Mesothelial cell of epicardium (in vitro differentiated cells): ENCODE measurements at regions not wholly inside any gene's neighbourhood (a gene's known extent, or its start where the extent isn't known, plus 50 kb on each side); places are given as distances from the start of the nearest gene placed in this dataset.

Source experiments
- DNase-seq, 2 experiments: peaks; one replicate each; pipeline ENCODE4 v3.0.0; 2021; ENCODE audit warnings: low spot score in 2 of 2; ENCODE audit not compliant: unreplicated experiment in 2 of 2
- H3K27ac Mint-ChIP-seq: 2 replicates; pipeline ENCODE4 v1.8.0; 2021; ENCODE audit warnings: mixed read lengths
- H3K27me3 Mint-ChIP-seq: 2 replicates; pipeline ENCODE4 v1.8.0; 2021; ENCODE audit warnings: low read depth, mixed read lengths
- H3K36me3 Mint-ChIP-seq: 2 replicates; pipeline ENCODE4 v1.8.0; 2021; ENCODE audit warnings: mixed read lengths
- H3K4me1 Mint-ChIP-seq: 2 replicates; pipeline ENCODE4 v1.8.0; 2021; ENCODE audit warnings: mixed read lengths
- H3K4me3 Mint-ChIP-seq: 2 replicates; pipeline ENCODE4 v1.8.0; 2021; ENCODE audit warnings: mild to moderate bottlenecking, moderate library complexity, mixed read lengths
- H3K9me3 Mint-ChIP-seq: 2 replicates; pipeline ENCODE4 v1.8.0; 2021; ENCODE audit warnings: mixed read lengths
- CTCF ChIP-seq: fragments of 200-600 bp; sonication (generic); IDR thresholded peaks from one replicate; pipeline ENCODE4 v1.5.0; 2021; ENCODE audit warnings: antibody characterized with exemption; ENCODE audit not compliant: unreplicated experiment

GRCh38 chr5:34510002-34510401 is 146.1 kb upstream of the RAI14 start:
- Mint-ChIP-seq H3K27me3 (no peaks in the 10 kb centered on the region), H3K36me3 (peaks cover 2% of the 10 kb centered on the region), H3K4me3 (no peak overlapping the region), H3K9me3 (peaks cover 14% of the 10 kb centered on the region), H3K27ac (peak overlapping the region; percentile 13), H3K4me1 (peaks cover 34% of the 10 kb centered on the region)
- DNase-seq, result no peak
- no peak for TF ChIP-seq CTCF

GRCh38 chr5:34511063-34511462 is 145.1 kb upstream of the RAI14 start:
- DNase-seq, result no peak
- H3K4me3 Mint-ChIP-seq, result no peak overlapping the region
- H3K4me1 Mint-ChIP-seq, result peaks cover 34% of the 10 kb centered on the region
- H3K27me3 Mint-ChIP-seq, result no peaks in the 10 kb centered on the region
- peak overlapping the region; percentile 78 for H3K27ac Mint-ChIP-seq
- TF ChIP-seq CTCF, result no peak
- H3K36me3 Mint-ChIP-seq, result peaks cover 2% of the 10 kb centered on the region
- H3K9me3 Mint-ChIP-seq, result peaks cover 4% of the 10 kb centered on the region

GRCh38 chr5:34511481-34511880 is 144.6 kb upstream of the RAI14 start:
- Mint-ChIP-seq H3K36me3 (no peaks in the 10 kb centered on the region), H3K9me3 (peaks cover under 1% of the 10 kb centered on the region), H3K4me3 (no peak overlapping the region), H3K27ac (peak overlapping the region; percentile 66), H3K27me3 (no peaks in the 10 kb centered on the region), H3K4me1 (peaks cover 34% of the 10 kb centered on the region)
- no peak for TF ChIP-seq CTCF
- no peak for DNase-seq

GRCh38 chr5:34511915-34512314 is 144.2 kb upstream of the RAI14 start:
- no peak for TF ChIP-seq CTCF
- no peak for DNase-seq
- Mint-ChIP-seq H3K4me1 (peaks cover 34% of the 10 kb centered on the region), H3K36me3 (no peaks in the 10 kb centered on the region), H3K27ac (peak overlapping the region; percentile 66), H3K9me3 (no peaks in the 10 kb centered on the region), H3K27me3 (no peaks in the 10 kb centered on the region), H3K4me3 (no peak overlapping the region)

- Mint-ChIP-seq H3K4me3 (no peak overlapping the region), H3K4me1 (peaks cover 16% of the 10 kb centered on the region), H3K36me3 (no peaks in the 10 kb centered on the region), H3K9me3 (no peaks in the 10 kb centered on the region), H3K27ac (no peak overlapping the region), H3K27me3 (no peaks in the 10 kb centered on the region)
- TF ChIP-seq CTCF, result no peak
- no peak for DNase-seq
Observed at GRCh38 chr5:34516166-34516565, 140.0 kb upstream of the RAI14 start.

- no peak for TF ChIP-seq CTCF
- H3K36me3 Mint-ChIP-seq, result no peaks in the 10 kb centered on the region
- no peak for DNase-seq
- no peak overlapping the region for H3K27ac Mint-ChIP-seq
- no peaks in the 10 kb centered on the region for H3K9me3 Mint-ChIP-seq
- H3K4me1 Mint-ChIP-seq, result peaks cover 11% of the 10 kb centered on the region
- no peak overlapping the region for H3K4me3 Mint-ChIP-seq
- H3K27me3 Mint-ChIP-seq, result no peaks in the 10 kb centered on the region
Observed at GRCh38 chr5:34516686-34517085, 139.4 kb upstream of the RAI14 start.
